Colon (tissue), 2 donors: ENCODE measurements at regions not wholly inside any gene's neighbourhood (a gene's known extent, or its start where the extent isn't known, plus 50 kb on each side); places are given as distances from the start of the nearest gene placed in this dataset.

ENCODE experiments used
- FAIRE-seq: peaks from 2 replicates; lab custom pipeline; 2012; peaks lifted over from hg19 to GRCh38; lab: Jason Lieb, UNC
- donor health status: control.
- donor health status: control.

DNA sequence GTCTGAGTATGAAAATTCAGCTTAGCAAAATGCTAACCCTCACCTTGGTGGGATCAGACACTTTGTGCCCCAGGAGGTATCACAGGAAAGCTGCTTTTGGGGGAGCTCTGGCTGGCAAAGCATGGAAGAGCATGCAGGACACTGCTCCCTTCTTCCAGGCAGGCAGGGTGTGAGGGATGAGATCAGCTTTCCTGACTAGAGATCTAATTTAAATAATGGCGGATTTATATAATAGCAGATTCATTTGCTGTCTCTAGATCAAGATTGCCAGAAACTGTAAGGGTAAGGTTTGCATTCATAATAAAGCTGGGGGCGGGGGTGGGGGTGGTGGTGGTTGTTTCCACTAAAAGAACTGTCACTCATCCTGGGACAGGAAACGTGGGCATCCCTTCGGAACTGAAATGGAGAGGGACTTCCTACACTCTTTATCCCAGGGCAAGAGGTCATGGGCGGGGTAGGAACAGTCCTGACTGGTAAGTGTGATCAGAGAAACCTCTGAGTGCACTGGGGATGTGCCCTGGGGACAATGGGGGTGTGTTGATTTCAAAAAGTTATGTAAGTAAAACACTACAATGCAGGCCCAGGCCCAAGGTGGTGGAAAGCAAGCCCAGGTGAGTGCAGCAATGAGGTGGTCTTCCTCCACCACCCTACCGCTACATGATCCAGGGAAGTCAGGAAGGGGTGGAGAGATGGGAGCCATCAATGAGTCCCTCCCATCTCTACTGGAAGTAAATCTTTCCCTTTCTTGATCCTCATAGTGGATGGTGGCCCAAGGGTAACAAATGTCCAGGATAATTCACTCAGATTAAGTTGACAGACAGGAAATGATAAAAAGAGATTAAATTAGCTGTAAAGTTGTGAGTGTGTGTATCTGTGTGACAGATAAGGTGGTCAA is 171.4 kb upstream of the SERPINE2 start:
- FAIRE-seq = no peak

DNA sequence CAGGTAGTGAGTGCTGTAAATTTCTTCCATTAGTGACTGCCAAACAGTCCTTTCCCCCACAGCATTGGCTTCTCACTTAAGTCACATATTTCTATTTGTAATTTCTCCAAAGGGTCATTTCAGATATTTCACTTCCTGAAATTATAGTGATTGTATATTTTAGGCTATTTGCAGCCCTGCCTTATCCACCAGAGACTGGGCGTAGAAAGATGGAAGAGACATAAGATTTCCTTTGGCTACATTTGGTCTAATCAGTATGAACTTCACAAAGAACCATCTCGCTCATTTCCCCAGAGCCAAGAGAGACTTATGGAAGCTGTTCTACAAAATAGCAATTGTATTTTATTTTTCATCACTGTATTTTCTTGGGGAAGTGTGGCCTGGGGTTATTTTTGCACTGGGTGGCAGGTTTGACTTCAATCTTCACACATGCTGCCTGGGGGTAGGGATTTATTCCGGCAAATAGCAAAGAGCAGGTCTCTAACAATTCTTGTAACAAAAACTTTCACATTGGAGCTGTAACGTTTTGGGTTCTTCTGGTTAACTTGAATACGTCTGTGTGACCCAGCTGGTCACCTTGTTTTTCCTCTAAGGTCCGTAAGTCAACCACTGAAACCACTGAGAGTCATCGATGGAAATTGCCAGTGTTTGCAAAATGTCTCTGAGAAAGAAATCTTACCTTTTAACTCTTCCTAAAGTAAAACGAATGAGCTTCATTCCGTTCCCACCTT is 170.6 kb upstream of the SERPINE2 start:
- FAIRE-seq = no peak

DNA sequence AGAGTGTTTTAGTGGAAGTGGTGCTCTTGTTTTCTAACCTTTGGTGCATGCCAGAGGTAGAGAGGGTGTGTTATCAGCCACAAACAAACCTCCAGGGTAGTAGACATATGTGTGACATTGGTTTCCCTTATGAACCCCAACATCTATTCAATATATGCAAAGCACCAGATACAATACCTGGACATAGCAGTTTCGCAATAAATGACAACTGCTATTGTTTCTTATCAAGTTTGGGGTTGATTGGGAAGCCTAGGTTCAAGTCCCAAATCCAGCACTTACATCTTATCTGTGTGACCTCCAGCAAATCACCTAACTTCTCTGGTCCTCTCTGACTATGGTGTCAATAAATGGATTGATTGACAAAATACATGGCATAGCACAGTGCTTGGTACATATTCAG is 169.4 kb upstream of the SERPINE2 start:
- no peak for FAIRE-seq

DNA sequence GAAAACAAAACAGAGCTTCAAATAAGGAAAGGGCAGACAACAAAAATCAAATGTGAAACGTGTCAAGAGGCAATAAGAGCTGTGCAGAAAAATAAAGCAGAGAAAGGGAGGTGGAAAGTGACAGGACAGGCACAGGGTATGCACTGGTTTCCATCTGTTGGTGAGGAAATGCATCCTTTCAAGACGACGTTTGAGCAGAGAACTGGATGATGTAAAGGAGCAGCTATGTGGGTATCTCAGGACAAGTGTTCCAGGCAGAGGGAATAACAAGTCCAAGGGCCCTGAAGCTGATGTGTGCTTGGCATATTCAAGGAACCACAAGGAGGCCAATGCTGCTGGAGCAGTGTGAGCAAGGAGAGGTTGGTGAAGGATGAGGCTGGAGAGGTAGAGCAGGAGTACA is 168.9 kb upstream of the SERPINE2 start:
- no peak for FAIRE-seq

DNA sequence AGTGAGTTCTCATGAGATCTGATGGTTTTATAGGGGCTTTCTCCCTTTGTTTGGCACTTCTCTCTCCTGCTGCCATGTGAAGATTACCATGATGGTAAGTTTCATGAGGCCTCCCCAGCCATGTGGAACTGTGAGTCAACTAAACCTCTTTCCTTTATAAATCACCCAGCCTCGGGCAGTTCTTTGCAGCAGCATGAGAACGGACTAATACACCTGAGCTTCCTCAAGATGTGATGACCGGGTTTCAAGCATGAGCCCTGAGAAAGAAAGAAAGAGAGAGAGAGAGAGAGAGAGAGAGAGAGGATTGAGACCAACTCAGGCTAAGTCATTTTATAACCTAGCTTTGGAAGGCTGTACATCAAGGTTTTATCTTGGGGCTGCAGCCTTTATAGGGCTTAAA is 167.7 kb upstream of the SERPINE2 start:
- no peak for FAIRE-seq

DNA sequence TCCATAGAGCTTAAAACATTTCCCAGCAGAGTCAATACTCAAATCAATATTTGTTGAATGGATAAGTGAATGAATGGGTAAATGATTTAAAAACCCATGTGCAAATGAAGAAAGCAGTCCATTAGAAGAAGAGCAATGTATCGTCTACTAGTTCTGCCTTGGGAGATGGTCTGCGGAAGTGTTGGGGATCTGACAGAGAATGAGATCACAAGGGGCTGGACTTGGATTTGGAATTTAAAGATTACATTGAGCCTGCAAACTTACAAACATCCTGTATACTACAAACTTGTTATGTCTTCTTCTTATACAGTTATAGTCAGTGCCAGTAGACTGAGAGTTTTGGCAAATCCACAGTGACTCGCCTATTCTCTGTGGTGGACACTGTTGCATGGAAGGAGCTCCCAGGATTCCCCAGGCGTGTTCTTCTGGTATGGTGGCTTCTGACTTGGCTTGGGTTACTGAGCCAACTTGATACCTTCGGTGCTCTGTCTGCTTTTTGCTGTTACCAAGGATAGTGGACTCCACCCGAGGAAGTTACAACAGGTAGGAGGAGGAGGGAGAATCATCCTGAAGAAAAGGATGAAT is 163.3 kb upstream of the SERPINE2 start:
- no peak for FAIRE-seq

DNA sequence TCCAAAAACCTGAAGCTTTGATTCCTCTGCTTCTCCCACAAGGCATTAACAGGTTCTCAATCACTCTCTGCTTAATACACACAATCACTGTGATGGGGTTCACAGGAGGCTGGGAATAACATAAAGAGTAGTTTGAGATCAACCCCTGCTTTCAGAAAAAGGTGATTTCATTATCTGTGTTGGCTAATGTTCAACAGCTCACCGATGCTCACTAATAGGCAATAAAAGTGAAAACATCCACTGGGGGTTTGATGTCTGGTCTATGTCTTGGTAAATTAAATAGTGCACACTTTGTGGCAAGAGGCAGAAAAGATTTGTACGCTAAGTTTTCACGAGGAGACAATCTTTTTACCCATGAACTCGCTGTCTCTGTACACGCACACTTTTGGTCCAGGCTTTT is 159.3 kb upstream of the SERPINE2 start:
- FAIRE-seq = no peak

DNA sequence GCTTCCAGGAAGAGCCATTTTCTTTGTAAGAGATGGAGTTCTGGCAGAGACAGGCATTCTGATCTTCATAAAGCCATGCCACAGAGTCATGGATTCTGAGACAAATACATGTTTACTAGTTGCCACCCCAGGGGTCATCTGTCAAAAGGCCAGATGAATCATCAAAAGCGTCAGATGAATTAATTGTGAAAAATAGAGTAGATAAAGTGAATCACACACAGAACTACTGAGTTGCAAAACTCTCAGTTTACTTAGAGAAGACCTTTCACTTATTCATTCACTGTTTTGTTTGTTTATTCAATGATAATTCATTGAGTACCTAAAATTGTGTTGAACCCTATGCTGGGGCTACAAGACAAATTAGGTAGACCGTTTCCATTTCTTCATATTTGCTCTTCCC is 157.7 kb upstream of the SERPINE2 start:
- no peak for FAIRE-seq

DNA sequence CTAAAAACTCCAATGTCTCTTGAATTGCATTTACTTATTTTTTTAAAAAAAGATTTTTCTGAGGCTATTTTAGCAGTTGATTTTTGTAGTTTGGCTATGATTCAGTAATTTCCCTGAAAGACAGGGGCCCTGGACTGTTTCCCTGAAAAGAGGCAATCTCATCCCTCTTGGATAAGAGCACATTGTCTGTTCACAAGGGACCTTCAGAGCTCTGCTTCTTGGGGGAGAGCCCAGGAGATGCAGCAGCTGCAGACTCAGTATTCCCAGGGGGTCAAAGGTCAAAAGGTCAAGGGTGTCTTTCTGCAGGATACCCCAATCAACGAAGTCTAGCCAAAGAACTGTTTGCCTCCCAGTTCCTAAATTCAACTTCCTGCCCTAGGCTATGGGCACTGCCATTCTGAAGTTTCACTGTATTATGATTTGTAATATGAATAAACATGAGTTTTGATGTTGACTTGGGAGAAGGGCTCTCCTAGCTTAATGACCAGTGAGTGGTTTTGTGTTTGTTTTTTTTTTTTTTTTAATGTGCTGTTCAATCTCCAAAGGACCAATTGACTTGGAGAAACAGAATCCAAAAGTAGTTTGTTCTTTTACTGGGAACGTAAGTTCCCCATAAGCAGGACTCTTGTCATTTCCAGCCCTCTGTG is 157.0 kb upstream of the SERPINE2 start:
- no peak for FAIRE-seq

DNA sequence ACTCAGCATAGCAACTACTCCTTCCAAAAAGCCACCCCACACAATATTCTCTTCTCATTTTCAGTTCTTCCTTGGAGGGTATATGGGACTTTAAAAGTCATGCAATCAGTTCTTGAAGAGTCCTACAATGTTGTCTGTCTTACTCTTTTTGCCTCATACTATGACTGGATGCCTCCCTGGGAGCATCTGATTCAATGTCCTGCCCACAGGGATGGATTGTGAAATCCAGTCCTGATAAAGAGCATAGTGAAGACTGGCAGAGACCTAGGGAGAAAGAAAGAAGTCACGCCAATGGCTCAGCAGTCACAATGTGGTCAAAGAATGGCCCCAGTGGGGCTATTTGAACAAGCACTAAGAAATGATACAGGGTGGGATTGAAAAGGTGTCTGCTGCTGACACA is 155.1 kb upstream of the SERPINE2 start:
- no peak for FAIRE-seq

DNA sequence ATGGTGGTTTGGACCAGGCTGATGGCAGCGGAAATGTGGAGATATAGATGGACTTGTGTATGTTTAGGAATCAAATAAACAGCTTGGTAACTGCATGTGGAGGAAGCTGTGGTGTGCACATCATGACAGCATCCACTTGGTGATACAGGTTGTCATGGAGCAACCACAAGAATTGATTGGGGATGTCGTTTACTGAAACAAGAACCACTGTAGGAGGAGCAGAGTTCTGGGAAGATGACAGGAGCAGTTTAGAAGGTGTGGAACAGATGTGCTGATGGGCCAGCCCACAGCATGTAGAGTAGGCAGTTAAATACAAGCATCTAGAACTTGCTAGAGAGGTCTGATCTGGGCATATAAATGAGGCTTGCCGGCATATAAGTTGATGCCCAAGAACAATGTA is 152.4 kb upstream of the SERPINE2 start:
- no peak for FAIRE-seq

DNA sequence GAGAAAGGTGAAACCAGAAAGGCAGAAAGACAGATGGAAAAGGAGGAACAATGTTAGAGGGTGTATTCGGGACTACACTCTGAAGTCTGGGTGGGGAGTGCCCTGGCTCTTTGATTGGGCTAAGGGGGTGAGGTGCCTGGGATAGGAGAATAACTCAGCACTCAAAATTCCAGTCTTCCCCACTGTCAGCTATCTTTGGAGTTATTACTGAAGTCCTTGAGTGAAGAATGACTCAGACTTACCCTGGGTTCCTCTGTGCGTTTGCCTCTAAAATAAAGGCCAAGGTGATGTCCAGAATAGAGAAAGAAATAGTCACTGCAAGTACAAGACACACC is 151.8 kb upstream of the SERPINE2 start:
- no peak for FAIRE-seq

DNA sequence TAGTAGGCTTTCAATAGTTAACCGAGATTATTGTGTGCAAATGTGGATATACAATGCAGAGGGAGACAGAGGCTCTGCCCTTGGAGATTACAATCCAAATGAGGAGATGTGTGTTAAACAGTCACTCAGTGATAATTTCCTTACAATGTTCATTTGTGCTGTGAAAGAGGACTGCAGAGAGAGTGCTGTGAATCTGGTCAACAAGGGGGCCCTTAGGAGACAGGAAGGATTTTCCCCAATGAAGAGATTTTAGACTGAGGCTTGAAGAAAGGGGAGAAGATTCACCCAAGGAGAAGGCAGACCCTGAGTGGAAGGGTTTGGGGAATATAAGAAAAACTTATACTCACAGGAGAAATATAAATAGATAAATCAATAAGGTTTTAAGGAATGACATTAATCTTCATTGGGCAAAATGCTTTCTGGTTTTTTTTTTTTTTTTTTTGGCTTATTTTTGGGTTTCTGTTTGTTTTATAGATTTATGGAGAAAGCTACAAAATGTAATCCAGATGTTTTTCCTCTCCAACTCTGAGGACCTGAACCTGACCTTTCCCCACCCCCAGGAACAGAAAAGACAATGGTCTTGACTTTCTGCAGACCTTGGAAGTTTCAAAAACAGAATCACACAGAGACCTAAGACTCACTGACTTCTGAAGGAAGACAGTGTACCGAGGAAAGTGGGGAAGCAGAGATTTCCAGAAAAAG is 151.3 kb upstream of the SERPINE2 start:
- FAIRE-seq = no peak

DNA sequence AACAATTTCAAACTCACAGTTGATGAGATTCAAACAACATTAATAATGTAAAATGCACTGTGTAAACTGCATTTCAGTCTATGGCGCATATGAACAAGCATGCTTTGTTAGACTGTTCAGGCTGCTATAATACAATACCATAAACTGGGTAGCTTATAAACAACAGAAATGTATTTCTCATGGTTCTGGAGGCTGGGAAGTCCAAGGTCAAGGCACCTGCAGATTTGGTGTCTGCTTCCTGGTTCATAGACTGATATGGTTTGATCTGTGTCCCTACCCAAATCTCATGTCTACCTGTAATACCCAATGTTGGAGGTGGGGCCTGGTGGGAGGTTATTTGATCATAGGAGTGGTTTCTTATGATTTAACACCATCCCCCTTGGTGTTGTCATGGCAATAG is 148.1 kb upstream of the SERPINE2 start:
- FAIRE-seq = no peak

DNA sequence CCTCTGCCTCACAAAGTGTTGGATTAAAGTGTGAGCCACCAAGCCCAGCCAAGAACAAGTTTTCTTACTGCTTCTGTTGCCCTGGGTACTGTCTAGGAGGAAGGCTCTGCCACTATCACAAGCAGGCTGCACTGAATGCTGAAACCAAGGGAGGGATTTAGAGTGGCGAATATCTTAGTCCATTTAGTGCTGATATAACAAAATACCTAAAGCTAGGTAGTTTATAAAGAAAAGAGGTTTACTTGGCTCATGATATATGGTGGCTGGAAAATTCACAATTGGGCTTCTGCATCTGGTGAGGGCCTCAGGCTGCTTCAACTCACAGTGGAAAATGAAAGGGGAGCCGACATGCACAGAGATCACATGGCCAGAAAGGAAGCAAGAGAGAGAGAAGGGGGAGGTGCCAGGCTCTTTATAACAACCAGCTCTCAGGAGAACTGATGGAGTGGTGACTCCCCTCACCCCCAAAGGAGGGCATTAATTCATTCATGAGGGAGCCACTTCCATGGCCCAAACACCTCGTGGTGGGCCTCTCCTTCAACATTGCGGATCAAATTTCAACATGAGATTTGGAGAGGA is 146.0 kb upstream of the SERPINE2 start:
- no peak for FAIRE-seq

DNA sequence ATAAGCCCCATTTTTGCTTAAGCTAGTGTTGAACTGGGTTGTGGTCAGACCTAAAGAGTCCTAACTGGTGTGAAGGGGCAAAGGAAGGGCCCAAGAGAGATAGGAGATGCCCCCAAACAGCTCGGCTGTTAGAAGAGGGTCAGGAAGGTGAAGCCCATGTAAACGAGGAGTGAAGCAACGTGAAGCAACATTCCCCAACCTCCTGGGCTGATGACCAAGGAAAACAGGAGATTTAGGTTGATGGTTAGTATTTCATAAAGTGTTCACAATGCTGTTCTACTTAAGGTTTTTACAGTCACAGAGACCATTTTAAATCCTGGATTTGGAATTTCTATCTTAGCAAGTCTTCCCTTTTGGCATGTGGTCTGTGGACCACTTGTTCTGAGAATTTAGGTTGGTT is 144.0 kb upstream of the SERPINE2 start:
- FAIRE-seq = no peak

DNA sequence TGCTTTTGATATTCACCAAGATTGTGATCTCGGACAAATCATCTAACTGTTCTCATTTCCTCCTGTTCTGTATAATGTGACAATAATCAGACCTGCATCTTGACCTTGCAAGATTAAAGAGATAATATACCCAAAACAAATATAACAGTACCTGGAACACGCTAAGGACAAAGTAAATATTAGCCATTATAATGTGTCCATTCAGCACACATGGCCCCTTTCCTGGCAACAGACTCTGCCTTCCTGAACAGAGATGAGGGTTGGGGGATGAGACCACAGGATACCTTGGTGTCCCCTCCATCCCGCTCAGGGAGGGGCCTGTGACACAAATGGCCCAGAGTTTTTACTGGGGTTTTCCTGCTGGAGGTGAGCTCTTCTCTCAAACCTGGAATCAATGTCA is 143.4 kb upstream of the SERPINE2 start:
- FAIRE-seq = no peak

DNA sequence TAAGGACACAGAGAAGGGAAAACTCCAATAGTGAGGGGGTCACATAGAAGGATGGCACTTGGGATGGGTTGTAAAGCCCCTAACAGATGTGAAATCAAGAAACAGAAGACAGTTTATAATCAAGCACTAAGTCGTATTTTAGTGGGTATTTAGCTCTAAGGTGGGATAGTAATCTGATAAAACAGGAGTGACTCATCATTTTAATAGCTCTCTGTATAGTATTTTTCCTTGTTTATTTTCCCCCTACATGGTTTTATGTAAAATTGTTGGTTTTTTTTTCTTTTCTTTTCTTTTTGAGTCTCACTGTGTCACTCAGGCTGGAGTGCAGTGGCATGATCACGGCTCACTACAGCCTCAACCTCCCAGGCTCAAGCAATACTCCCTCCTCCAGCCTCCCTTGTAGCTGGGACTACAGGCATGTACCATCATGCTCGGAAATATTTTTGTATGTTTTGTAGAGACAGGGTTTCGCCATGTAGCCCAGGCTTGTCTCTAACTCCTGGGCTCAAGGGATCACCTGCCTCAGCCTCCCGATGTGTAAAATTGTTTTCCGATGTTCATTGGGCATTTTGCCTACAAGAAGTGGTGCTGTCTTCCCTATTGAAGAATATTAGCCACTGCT is 142.6 kb upstream of the SERPINE2 start:
- no peak for FAIRE-seq

DNA sequence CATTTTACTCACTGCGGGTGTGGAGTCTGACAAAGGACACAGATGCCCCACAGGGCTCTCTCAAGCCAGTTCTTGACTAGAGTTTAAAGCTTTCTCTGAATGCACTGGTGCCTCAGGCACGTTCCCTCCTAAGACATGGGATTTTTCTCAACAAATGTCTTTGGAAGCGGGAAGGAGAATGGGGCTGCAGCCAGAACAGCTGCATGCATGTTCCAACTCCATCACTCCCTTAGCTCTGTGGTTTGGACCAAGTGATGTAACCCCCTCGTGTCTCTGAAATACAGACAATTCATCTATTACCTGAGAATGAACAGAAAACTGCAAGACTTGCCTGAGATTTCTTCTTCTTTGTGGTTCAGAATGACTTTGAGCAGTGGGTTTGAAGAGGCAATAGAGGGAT is 141.7 kb upstream of the SERPINE2 start:
- no peak for FAIRE-seq

DNA sequence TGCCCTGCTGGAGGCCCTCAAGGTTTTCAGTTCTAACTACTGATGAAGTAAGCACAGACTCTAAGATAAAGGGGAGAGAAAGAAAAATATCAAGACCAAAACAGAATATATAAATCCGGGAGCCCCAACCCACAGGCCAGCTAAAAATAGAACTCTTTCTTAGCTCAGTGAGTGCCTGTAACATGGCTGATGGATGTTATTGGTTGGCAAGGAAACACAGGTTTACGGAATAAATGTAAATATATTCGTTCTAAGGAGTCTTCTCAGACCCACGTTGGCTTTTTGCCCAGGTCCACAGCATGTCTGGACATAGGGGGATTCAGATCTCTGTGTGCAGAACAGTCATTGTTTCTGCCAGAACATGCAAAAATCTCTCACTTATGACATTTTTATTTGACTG is 139.0 kb upstream of the SERPINE2 start:
- FAIRE-seq = no peak

DNA sequence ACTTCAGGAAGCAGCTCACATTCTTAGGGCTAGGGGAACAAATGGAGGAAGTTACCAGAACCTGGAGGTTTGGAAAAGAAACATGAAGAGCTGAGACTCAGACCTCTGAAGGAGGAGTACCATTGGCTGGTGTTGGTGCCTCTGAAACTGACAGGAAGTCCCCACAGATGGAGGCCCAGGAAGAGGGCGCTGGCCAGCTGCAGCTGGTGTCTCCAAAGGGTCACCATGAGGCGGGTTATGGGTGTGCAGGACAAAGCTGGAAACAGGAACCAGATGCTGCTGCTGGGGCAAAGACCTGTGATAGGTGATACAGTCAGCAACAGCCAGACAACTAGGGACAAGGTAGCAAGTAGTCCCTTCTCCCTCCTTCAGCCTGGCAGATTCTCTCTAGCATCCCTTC is 136.5 kb upstream of the SERPINE2 start:
- FAIRE-seq = no peak

DNA sequence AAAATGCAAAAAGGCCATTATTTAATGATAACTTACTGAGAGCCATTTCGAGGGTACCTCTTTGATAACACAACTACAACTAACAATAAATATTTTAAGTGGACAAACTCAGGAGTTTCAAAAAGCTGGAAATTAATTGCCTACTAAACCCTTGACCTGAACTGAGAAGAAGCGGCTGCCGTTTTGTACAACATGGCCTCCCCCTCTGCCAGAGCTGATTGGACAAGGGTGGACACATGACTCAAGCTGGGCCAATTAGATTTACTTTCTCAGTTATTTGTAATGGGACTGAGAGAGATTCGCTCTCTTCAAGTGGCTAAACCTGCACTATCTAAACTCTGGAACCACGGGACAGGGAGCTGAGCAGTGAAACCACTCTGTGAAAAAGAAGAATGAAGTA is 135.9 kb upstream of the SERPINE2 start:
- no peak for FAIRE-seq
